GM23248 (cell line): ENCODE measurements at regions not wholly inside any gene's neighbourhood (a gene's known extent, or its start where the extent isn't known, plus 50 kb on each side); places are given as distances from the start of the nearest gene placed in this dataset.

Experiments used
- EZH2 ChIP-seq: fragments of 200-600 bp; sonication (generic); IDR thresholded peaks from 2 replicates; pipeline ENCODE4 v1.6.1; 2018; ENCODE audit warnings: antibody characterized with exemption, mild to moderate bottlenecking; ENCODE audit not compliant: insufficient read depth, poor library complexity, severe bottlenecking
- EZH2phosphoT487 ChIP-seq: fragments of 200-600 bp; sonication (generic); IDR thresholded peaks from 2 replicates; pipeline ENCODE4 v1.6.1; 2018; ENCODE audit warnings: antibody characterized with exemption, moderate library complexity, mild to moderate bottlenecking, low read depth; ENCODE audit not compliant: insufficient read depth

GRCh38 chr19:32266460-32266859 lies 79.0 kb upstream of the ZNF507 start:
- TF ChIP-seq EZH2 (no peak), EZH2phosphoT487 (no peak)
